ENCODE measurements at regions not wholly inside any gene's neighbourhood (a gene's known extent, or its start where the extent isn't known, plus 50 kb on each side); places are given as distances from the start of the nearest gene placed in this dataset.

- H3K27ac ChIP-seq = no peak overlapping the region
- TF ChIP-seq CTCF (conservative IDR thresholded peaks at IDR 0.05) = no peak
- TF ChIP-seq ZFX (IDR thresholded peaks at IDR 0.05) = no peak
These were observed 175.3 kb upstream of the LRP1B start for GRCh38 chr2:142306131-142306530.

- TF ChIP-seq CTCF (conservative IDR thresholded peaks at IDR 0.05) (no peak), ZFX (IDR thresholded peaks at IDR 0.05) (no peak)
- no peak overlapping the region for H3K27ac ChIP-seq
These were observed 169.7 kb upstream of the LRP1B start for GRCh38 chr2:142300517-142300916.

GRCh38 chr2:142299021-142299420 is 168.2 kb upstream of the LRP1B start:
- TF ChIP-seq CTCF (conservative IDR thresholded peaks at IDR 0.05) = no peak
- no peak for TF ChIP-seq ZFX (IDR thresholded peaks at IDR 0.05)
- no peak overlapping the region for H3K27ac ChIP-seq

GRCh38 chr2:142294225-142294624 is 163.4 kb upstream of the LRP1B start:
- TF ChIP-seq CTCF (conservative IDR thresholded peaks at IDR 0.05) (no peak), ZFX (IDR thresholded peaks at IDR 0.05) (no peak)
- H3K27ac ChIP-seq = no peak overlapping the region

- H3K27ac ChIP-seq = no peak overlapping the region
- TF ChIP-seq ZFX (IDR thresholded peaks at IDR 0.05) = no peak
- TF ChIP-seq CTCF (conservative IDR thresholded peaks at IDR 0.05) = no peak
These were observed 161.2 kb upstream of the LRP1B start for GRCh38 chr2:142291969-142292368.

GRCh38 chr2:142290931-142291330 is 160.1 kb upstream of the LRP1B start:
- TF ChIP-seq ZFX (IDR thresholded peaks at IDR 0.05) (no peak), CTCF (conservative IDR thresholded peaks at IDR 0.05) (no peak)

GRCh38 chr2:142286618-142287017 is 155.8 kb upstream of the LRP1B start:
- TF ChIP-seq CTCF (conservative IDR thresholded peaks at IDR 0.05) = peak; percentile 75
- TF ChIP-seq ZFX (IDR thresholded peaks at IDR 0.05) = no peak
- no peak overlapping the region for H3K27ac ChIP-seq

More at GRCh38 chr2:142290931-142291330, 160.1 kb upstream of the LRP1B start:
- H3K27ac ChIP-seq = no peak overlapping the region

Data from C4-2B (cell line).